ENCODE measurements at regions not wholly inside any gene's neighbourhood (a gene's known extent, or its start where the extent isn't known, plus 50 kb on each side); places are given as distances from the start of the nearest gene placed in this dataset.
A peak's percentile ranks its signal among the peaks of the same experiment; 100 is the strongest.

DNA sequence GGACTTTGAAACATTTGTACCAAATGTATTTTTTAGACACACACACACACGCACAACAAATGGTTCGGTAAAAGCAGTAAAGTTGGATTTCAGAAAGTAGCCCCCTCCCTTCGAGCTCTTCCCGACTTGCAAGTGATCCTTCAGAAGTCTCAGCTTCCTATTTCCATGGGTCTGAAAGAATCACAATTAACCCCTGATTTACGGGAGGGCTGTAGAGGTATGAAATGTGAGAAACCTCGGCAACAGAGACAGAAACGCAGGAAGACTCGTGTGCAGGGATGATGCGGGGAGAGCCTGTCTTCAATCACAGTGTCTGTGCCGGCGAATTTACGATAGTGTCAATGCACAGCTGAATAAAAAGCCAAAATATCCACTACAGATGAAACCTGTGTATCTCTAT is 60.7 kb upstream of the VRK1 start:
- no peak overlapping the region for H3K4me3 ChIP-seq
- H3K4me1 ChIP-seq, result peaks cover 5% of the 10 kb centered on the region
- no peak overlapping the region for H3K27ac ChIP-seq
- no peaks in the 10 kb centered on the region for H3K9me3 ChIP-seq
- ATAC-seq, result no peak
- no peaks in the 10 kb centered on the region for H3K36me3 ChIP-seq
- TF ChIP-seq, protein P1, sequence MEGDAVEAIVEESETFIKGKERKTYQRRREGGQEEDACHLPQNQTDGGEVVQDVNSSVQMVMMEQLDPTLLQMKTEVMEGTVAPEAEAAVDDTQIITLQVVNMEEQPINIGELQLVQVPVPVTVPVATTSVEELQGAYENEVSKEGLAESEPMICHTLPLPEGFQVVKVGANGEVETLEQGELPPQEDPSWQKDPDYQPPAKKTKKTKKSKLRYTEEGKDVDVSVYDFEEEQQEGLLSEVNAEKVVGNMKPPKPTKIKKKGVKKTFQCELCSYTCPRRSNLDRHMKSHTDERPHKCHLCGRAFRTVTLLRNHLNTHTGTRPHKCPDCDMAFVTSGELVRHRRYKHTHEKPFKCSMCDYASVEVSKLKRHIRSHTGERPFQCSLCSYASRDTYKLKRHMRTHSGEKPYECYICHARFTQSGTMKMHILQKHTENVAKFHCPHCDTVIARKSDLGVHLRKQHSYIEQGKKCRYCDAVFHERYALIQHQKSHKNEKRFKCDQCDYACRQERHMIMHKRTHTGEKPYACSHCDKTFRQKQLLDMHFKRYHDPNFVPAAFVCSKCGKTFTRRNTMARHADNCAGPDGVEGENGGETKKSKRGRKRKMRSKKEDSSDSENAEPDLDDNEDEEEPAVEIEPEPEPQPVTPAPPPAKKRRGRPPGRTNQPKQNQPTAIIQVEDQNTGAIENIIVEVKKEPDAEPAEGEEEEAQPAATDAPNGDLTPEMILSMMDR (IDR thresholded peaks at IDR 0.05), result no peak
- DNase-seq, result no peak
- intact Hi-C loops (cut with DNase I), result no loop called here
- peaks cover 54% of the 10 kb centered on the region for H3K27me3 ChIP-seq (ENCODE audit: low read depth)

DNA sequence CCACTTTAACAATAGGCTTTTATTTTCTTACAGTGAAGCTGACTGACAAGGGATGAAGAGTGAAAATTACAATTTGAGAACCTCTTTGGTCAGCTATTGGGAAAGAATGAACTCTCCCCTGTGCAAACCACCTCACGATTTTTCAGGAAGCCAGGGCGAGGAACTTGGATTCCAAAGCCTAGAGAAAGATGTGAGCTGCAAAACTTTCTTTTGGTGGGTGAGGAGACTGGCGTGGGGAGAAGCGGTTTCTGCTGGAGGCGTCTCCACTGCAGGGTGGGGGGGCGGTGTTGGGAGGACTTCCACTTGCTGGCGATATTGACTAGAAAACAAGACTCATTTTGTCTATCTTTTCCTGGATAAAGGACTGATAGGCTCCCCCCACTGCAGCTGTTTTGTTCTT is 59.3 kb upstream of the VRK1 start:
- TF ChIP-seq, protein P1 (IDR thresholded peaks at IDR 0.05), result no peak
- intact Hi-C loops (cut with DNase I), result no loop called here
- DNase-seq, result no peak
- H3K9me3 ChIP-seq, result no peaks in the 10 kb centered on the region
- peaks cover 67% of the 10 kb centered on the region for H3K27me3 ChIP-seq (ENCODE audit: low read depth)
- H3K36me3 ChIP-seq, result no peaks in the 10 kb centered on the region
- H3K4me1 ChIP-seq, result peaks cover 10% of the 10 kb centered on the region
- no peak for ATAC-seq
- H3K27ac ChIP-seq, result no peak overlapping the region
- no peak overlapping the region for H3K4me3 ChIP-seq

DNA sequence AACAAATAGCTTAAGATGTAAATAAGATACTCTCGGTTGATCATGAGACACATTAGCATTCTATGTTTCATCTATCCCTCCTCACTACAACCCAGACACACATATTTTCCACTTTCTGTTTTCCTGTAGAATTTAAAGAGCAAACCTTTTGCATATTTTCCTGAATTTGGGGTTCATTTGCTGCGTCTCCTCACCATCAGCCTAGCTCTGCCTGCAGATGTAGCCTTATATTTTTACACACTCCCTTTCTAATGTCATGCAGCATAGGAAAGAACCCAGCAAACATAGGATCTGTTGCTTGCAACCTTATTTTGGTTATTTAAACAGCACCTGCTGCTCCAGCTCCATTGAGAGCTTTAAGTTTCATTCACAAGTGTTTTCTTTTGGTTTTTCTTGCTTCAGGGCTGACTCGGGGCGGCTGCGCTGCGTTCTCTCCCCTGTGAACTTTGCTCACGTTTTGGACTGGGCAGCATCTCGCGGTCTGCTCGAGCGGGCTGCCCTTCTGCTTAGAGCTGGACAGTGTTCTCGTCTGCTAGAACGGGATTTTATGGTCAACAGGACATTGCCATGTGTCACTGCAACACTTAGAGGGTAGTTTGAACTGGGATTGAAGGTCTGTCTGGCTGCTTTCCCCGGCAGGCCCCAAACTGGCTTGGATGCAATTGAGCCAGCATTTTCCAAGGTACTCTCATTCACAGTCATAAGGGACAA is 57.8 kb upstream of the VRK1 start:
- no peaks in the 10 kb centered on the region for H3K36me3 ChIP-seq
- peaks cover 10% of the 10 kb centered on the region for H3K4me1 ChIP-seq
- H3K4me3 ChIP-seq, result no peak overlapping the region
- DNase-seq (no peak), ATAC-seq (no peak)
- no peak overlapping the region for H3K27ac ChIP-seq
- intact Hi-C loops (cut with DNase I), result no loop called here
- no peaks in the 10 kb centered on the region for H3K9me3 ChIP-seq
- peaks cover 75% of the 10 kb centered on the region for H3K27me3 ChIP-seq (ENCODE audit: low read depth)
- TF ChIP-seq, protein P1 (IDR thresholded peaks at IDR 0.05), result no peak

DNA sequence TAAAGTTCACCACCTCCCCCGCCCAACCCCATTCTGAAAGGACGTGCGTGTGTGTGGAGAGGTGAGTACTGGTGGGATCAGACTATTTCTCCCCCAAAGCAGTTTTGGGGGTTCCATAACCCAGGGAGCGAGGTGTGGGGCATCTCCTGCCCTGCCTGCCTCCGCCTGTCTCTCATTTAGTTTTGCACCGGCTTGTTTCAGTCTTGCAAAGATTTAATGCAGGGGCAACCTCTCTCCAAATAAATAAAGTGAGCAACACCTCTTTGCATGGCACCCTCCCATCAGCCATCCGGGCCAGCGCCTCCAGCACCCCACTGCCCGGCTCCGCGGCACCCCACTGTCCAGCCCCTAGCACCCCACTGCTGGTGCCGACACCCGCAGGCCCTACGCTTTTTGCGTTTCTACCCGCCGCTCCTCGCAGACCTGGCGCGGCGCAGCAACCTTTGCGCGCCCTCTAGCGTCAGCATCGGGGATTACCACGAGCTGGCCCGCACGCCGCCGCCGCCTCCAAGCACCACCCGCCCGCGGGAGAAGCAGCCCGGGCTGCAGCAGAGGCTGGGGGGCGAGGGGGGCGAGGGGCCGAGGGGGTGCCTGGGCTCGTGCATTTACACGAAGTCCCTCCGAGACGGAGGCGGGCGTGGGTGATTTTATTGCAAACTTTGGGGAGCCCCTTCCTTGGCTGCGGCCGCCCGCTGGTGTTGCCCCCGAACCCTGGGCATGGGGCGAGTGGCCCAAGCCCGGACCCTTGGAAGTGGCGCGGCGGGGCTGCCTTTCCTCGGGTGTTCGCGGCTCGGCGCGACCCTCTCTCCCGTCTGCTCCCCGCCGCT is 55.8 kb upstream of the VRK1 start:
- peak; percentile 78 for DNase-seq
- Histone ChIP-seq H3K4me3 (peak overlapping the region; percentile 39), H3K9me3 (no peaks in the 10 kb centered on the region), H3K27ac (no peak overlapping the region), H3K27me3 (ENCODE audit: low read depth) (peaks cover 71% of the 10 kb centered on the region), H3K4me1 (peaks cover 10% of the 10 kb centered on the region), H3K36me3 (no peaks in the 10 kb centered on the region)
- peak; percentile 83 to 91 for ATAC-seq
- TF ChIP-seq, protein P1 (IDR thresholded peaks at IDR 0.05), result peak; percentile 92
- intact Hi-C loops (cut with DNase I), result no loop called here

DNA sequence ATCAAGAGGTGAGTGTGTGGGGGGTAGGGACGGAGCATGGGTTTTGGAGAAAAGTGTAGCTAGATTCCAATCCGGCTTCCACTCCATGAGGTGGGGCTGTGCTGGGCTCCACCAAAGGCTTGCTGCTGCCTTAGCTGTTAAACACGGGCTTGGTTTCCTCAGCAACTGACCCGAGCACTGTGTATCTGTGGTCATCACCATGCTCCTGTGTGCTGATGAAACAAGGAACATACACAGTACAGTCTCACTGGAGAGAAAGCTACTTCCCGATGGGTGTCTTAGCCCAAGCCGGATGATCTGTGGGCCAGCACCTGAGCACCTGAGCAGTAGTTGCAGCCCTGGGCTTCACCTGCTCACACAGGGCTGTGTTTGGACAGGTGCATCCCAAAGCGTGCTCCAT is 52.9 kb upstream of the VRK1 start:
- no peak for ATAC-seq
- Histone ChIP-seq H3K9me3 (no peaks in the 10 kb centered on the region), H3K4me1 (peaks cover 10% of the 10 kb centered on the region), H3K36me3 (no peaks in the 10 kb centered on the region), H3K4me3 (no peak overlapping the region), H3K27me3 (ENCODE audit: low read depth) (peaks cover 62% of the 10 kb centered on the region), H3K27ac (no peak overlapping the region)
- TF ChIP-seq, protein P1 (IDR thresholded peaks at IDR 0.05), result no peak
- no peak for DNase-seq
- intact Hi-C loops (cut with DNase I), result no loop called here

Data from lower lobe of right lung (tissue), 2 donors.